A673 (cell line): ENCODE measurements at regions not wholly inside any gene's neighbourhood (a gene's known extent, or its start where the extent isn't known, plus 50 kb on each side); places are given as distances from the start of the nearest gene placed in this dataset.
"Not testable (repeated sequence)": the region's sequence is repeated elsewhere in the genome, so short reads cannot be mapped to it uniquely, and the experiment has no call there.

ENCODE experiments used
- BruUV-seq: library from RNA; stranded (reverse); fragments of 400-500 nt; replicated peaks from 2 replicates; lab custom pipeline; 2021; lab: Mats Ljungman, UMichigan
- CTCF ChIA-PET: fragments of 300-600 bp; sonication (Branson Sonifier 250); formaldehyde crosslinking; loops from one replicate; lab custom pipeline; 2022; ENCODE audit warnings: antibody characterized with exemption; lab: Charles Lee
- POLR2A ChIA-PET: fragments of 300-600 bp; sonication (Branson Sonifier 250); formaldehyde crosslinking; loops from one replicate; lab custom pipeline; 2022; ENCODE audit warnings: antibody characterized with exemption; ENCODE audit not compliant: low non-redundant PET; lab: Charles Lee
- DNase-seq: peaks from one replicate; pipeline ENCODE4 v3.0.0-alpha.2; 2015; ENCODE audit warnings: low spot score
- H3K27ac ChIP-seq: fragments of 200-600 bp; sonication (generic); 2 replicates; pipeline ENCODE4 v1.5.1; 2016; ENCODE audit warnings: mixed run types, low read depth, mild to moderate bottlenecking, mixed read lengths, antibody characterized with exemption, low read length; ENCODE audit not compliant: poor library complexity, severe bottlenecking
- H3K27me3 ChIP-seq: fragments of 200-600 bp; sonication (generic); replicated peaks from 2 replicates; pipeline ENCODE4 v1.6.1; 2017; ENCODE audit warnings: mixed run types, low read depth, mild to moderate bottlenecking, mixed read lengths, antibody characterized with exemption, low read length; ENCODE audit not compliant: insufficient read depth, poor library complexity
- H3K36me3 ChIP-seq: fragments of 200-600 bp; sonication (generic); 2 replicates; pipeline ENCODE4 v1.6.1; 2016; ENCODE audit warnings: mixed run types, mild to moderate bottlenecking, mixed read lengths, antibody characterized with exemption, low read length; ENCODE audit not compliant: insufficient read depth, poor library complexity, severe bottlenecking
- H3K4me1 ChIP-seq: fragments of 200-600 bp; sonication (generic); 2 replicates; pipeline ENCODE4 v1.6.1; 2017; ENCODE audit warnings: mixed run types, mild to moderate bottlenecking, mixed read lengths, antibody characterized with exemption, low read length; ENCODE audit not compliant: insufficient read depth, poor library complexity, severe bottlenecking
- H3K4me3 ChIP-seq: fragments of 200-600 bp; sonication (generic); 2 replicates; pipeline ENCODE4 v1.5.1; 2016; ENCODE audit warnings: low read depth, mixed run types, mild to moderate bottlenecking, mixed read lengths, low read length; ENCODE audit not compliant: poor library complexity, severe bottlenecking
- H3K9me3 ChIP-seq: fragments of 200-600 bp; sonication (generic); 2 replicates; pipeline ENCODE4 v1.6.1; 2016; ENCODE audit warnings: mixed run types, low read depth, mild to moderate bottlenecking, mixed read lengths, antibody characterized with exemption, low read length; ENCODE audit not compliant: poor library complexity, severe bottlenecking
- CTCF ChIP-seq: fragments of 300-800, 200-600 bp; sonication (generic); conservative IDR thresholded peaks from 2 replicates; pipeline ENCODE4 v1.5.1; 2017; ENCODE audit warnings: low read depth, mild to moderate bottlenecking, antibody characterized with exemption, low read length, moderate library complexity, mixed read lengths
- EZH2 ChIP-seq: fragments of 200-600 bp; sonication (generic); IDR thresholded peaks from 2 replicates; pipeline ENCODE4 v1.6.1; 2017; ENCODE audit warnings: borderline replicate concordance, low read depth, mild to moderate bottlenecking, mixed read lengths, antibody characterized with exemption, low read length; ENCODE audit not compliant: poor library complexity, severe bottlenecking
- intact Hi-C: fragments of 100-400 bp; cut with micrococcal nuclease; formaldehyde crosslinking; loops from one replicate; pipeline ENCODE4 v1.10.0; 2022; ENCODE audit not compliant: unreplicated experiment

- H3K27me3 ChIP-seq, result no peaks in the 10 kb centered on the region
- TF ChIP-seq CTCF (no peak), EZH2 (no peak)
- H3K9me3 ChIP-seq, result no peaks in the 10 kb centered on the region
- intact Hi-C loops, result no loop called here
- H3K27ac ChIP-seq, result no peak overlapping the region
- no peaks in the 10 kb centered on the region for H3K4me1 ChIP-seq
- DNase-seq, result no peak
- ChIA-PET POLR2A (no interaction called here), CTCF (no interaction called here)
- BruUV-seq, result no TSS peak
- H3K36me3 ChIP-seq, result no peaks in the 10 kb centered on the region
- H3K4me3 ChIP-seq, result no peak overlapping the region
Measured at GRCh38 chr4:64642936-64643335, 233.7 kb upstream of the TECRL start.

GRCh38 chr4:64640402-64640801 lies 231.2 kb upstream of the TECRL start:
- POLR2A ChIA-PET, DNase-seq, H3K36me3 ChIP-seq, CTCF ChIA-PET, H3K4me1 ChIP-seq, H3K4me3 ChIP-seq, H3K27me3 ChIP-seq, H3K9me3 ChIP-seq, H3K27ac ChIP-seq, BruUV-seq, intact Hi-C loops: not testable (repeated sequence)

DNA sequence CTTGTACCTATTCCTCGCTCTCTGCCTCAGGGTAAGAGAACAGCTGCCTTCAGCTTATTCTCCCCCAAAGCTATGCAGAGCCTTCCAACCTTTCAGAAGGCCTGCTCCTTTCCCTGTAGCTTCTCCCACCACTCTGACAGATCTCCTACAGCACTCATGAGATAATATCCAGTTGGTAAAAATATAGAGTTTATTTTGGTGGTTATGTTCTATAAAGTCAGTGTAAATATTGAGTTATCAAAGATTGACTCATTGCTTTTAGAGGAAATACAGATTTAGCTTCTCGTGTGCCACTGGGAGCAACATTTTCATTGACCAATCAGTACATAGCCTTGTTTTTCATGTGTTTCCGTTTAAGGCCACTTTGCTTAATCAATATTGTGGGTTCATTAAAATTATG lies 216.2 kb upstream of the TECRL start:
- Histone ChIP-seq H3K27ac (no peak overlapping the region), H3K27me3 (no peaks in the 10 kb centered on the region), H3K4me3 (no peak overlapping the region), H3K4me1 (no peaks in the 10 kb centered on the region), H3K9me3 (no peaks in the 10 kb centered on the region), H3K36me3 (no peaks in the 10 kb centered on the region)
- ChIA-PET POLR2A (no interaction called here), CTCF (no interaction called here)
- BruUV-seq, result no TSS peak
- DNase-seq, result no peak
- intact Hi-C loops, result no loop called here
- TF ChIP-seq CTCF (no peak), EZH2 (no peak)

- POLR2A ChIA-PET, result no interaction called here
- BruUV-seq, result no TSS peak
- Histone ChIP-seq H3K4me1 (no peaks in the 10 kb centered on the region), H3K9me3 (no peaks in the 10 kb centered on the region), H3K4me3 (no peak overlapping the region), H3K36me3 (no peaks in the 10 kb centered on the region), H3K27ac (no peak overlapping the region), H3K27me3 (no peaks in the 10 kb centered on the region)
- CTCF ChIA-PET, result interaction anchor here (1.0 kb wide), 1 partner anchor 101 kb away, joined by 3 read pairs; no protein-coding TSS in a partner anchor
- intact Hi-C loops, result loop anchor here (5.0 kb wide), 1 partner anchor 100 kb away; no protein-coding TSS in a partner anchor
- DNase-seq, result peak; percentile 15
- no peak for TF ChIP-seq EZH2
- peak; percentile 38; the same call in 1 of the 2 replicates for TF ChIP-seq CTCF
Measured at GRCh38 chr4:64617800-64618199, 208.6 kb upstream of the TECRL start.
